ENCODE measurements at regions not wholly inside any gene's neighbourhood (a gene's known extent, or its start where the extent isn't known, plus 50 kb on each side); places are given as distances from the start of the nearest gene placed in this dataset.
A peak's percentile ranks its signal among the peaks of the same experiment; 100 is the strongest.

DNA sequence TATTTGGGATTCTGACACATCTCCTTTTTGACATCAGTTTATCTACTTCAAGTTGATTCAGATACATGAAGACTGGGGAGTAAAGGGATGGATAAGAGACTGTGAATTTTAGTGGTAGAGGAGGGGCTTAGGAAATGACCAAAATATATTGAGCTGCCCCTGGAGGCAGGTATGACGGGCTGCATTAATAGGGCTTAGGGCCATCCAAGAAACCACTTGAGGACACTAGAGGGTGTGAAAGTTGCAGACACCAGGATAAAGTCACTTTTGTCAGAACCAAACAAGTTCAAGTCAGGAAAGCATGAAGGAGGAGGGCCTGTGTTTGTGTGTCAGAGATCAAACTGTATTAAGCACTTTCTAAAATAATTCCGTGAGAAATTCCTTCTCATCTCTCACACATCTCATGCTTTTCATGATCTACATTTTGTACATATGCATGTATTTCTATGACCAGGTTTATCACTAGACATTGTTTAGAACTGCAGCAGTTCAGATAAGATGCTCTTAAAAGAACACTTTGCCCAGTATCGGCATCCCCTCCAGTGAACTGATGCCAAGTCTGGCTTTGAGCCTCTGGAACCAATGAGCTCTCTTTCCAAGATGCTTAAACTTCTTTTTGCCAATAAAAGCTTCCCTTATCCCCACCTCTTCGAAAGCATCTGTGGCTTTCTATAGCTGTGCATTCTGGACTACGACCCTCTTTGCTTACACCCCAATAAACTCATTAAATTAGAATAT, 136.9 kb downstream of the SLC38A1 start:
- no peak overlapping the region for H3K4me3 ChIP-seq (ENCODE audit: low read depth, low read length)
- no peak for DNase-seq (ENCODE audit: low read depth)
- TF ChIP-seq, protein P1, sequence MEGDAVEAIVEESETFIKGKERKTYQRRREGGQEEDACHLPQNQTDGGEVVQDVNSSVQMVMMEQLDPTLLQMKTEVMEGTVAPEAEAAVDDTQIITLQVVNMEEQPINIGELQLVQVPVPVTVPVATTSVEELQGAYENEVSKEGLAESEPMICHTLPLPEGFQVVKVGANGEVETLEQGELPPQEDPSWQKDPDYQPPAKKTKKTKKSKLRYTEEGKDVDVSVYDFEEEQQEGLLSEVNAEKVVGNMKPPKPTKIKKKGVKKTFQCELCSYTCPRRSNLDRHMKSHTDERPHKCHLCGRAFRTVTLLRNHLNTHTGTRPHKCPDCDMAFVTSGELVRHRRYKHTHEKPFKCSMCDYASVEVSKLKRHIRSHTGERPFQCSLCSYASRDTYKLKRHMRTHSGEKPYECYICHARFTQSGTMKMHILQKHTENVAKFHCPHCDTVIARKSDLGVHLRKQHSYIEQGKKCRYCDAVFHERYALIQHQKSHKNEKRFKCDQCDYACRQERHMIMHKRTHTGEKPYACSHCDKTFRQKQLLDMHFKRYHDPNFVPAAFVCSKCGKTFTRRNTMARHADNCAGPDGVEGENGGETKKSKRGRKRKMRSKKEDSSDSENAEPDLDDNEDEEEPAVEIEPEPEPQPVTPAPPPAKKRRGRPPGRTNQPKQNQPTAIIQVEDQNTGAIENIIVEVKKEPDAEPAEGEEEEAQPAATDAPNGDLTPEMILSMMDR (conservative IDR thresholded peaks at IDR 0.05; ENCODE audit: low read depth, low read length): peak; percentile 32

DNA sequence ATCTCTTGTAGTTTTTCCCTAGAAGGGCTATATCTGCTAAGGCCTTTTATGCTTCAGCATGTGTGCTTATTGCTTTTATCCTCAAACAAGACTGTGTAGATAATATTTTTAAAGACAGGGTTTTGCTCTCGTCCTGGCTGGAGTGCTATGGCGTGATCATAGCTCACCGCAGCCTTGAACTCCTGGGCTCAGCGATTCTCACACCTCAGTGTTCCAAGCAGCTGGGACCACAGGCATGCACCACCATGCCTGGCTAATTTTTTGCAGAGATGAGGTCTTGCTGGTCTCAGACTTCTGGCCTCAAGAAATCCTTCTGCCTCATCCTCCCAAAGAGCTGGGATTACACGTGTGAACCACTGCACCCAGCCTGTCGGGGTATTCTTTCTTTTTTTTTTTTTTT, 137.3 kb upstream of the SCAF11 start:
- DNase-seq (ENCODE audit: low read depth): no peak
- no peak overlapping the region for H3K4me3 ChIP-seq (ENCODE audit: low read depth, low read length)
- TF ChIP-seq, protein P1 (conservative IDR thresholded peaks at IDR 0.05; ENCODE audit: low read depth, low read length): no peak

DNA sequence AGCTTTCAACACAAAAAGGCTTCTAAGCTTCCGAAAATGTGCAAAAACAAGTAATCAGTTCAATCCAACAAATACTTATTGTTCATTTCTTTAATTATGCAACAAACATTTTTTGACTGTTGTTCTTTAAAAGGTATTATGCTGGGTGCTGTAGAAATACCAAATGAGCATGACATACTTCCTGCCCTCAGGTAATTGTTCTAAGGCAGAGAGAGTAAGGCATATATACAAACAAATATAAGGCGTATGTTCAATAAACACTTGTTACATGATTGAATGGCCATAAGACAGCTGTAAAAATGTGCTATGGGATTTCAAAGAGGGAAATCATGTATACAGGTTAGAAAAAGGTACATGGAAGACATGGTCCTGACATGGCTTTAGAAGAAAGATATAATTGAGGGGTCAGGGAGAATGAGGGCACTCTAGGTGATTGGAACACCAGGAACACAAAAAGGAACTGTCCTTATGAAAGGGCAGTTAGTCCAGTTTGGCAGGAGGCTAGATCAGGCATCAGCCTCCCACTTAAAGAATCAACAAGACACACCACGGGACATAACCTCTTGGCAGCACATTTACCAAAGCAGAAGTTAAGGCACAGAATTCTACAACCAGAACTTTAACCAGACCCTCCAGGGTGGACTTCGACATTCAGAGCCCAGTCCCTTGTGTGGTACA, 135.8 kb upstream of the SCAF11 start:
- no peak overlapping the region for H3K4me3 ChIP-seq (ENCODE audit: low read depth, low read length)
- TF ChIP-seq, protein P1 (conservative IDR thresholded peaks at IDR 0.05; ENCODE audit: low read depth, low read length): no peak
- no peak for DNase-seq (ENCODE audit: low read depth)

DNA sequence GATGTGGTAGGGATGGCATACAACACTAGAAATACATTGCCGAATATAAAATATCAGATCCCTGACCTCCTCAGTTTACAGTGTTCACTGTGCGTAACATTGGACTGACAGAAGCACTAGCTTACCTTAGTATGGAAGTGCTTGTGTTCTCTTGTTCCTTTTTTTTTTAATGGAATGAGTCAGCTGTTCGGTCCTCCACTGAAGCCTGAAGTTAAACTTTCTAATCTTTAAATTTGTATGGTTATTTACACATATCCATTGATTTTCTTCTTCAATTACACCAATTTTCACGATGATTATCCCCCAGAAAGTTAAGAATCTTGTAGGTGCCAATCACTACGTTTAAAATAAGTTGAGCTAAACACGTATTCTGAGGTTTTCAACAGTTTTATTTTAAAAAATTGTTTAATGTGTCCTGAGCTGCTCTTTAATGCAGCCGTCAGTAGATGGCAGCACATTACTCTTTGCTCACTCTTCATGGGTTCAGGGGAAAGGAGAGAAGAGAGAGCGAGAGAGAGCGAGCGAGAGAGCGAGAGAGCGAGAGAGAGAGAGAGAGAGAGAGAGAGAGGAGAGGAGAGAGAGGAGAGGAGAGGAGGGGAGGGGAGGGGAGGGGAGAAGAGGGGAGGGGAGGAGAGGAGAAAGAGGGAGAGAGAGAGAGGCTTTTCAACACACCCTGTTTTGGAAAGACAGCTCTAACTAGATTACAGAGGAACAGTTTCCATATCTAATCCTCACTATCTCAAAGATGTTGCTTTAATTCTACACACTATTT, 134.7 kb upstream of the SCAF11 start:
- H3K4me3 ChIP-seq (ENCODE audit: low read depth, low read length): peak overlapping the region; percentile 34
- TF ChIP-seq, protein P1 (conservative IDR thresholded peaks at IDR 0.05; ENCODE audit: low read depth, low read length): peak; percentile 76
- peak; percentile 93 for DNase-seq (ENCODE audit: low read depth)

DNA sequence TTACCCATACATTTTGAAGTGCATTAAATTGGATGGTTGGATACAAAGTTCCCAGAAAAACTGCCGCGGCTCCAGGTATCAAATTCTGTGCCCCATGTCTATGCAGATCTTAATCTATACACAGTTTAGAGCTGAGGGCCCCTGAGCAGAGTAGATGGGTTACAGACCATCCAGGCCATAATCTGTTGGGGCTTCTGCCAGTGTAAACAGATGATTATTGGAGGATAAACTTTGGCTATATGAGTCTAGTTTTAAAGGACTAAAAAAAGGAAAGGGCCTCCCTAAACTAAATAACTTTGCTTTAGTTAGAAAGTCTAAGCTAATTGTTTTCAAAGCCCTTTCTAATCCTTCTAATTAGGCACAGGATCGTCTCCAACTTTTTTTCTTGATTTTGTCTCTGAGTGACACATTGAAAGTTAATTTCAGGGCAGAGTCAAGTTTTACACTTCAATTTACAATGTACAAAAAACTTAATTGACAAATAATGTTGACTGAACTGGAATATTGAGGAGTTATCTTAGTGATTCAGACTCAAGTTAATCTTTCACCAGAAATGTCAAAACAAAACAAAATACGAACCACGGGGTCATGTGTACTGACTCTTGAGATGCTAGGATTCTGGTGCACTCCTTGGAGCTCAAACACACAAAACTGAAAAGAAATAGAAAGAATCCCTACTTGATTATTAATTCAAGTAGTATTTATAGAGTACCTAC, 133.9 kb upstream of the SCAF11 start:
- TF ChIP-seq, protein P1 (conservative IDR thresholded peaks at IDR 0.05; ENCODE audit: low read depth, low read length): no peak
- no peak overlapping the region for H3K4me3 ChIP-seq (ENCODE audit: low read depth, low read length)
- DNase-seq (ENCODE audit: low read depth): peak; percentile 34

DNA sequence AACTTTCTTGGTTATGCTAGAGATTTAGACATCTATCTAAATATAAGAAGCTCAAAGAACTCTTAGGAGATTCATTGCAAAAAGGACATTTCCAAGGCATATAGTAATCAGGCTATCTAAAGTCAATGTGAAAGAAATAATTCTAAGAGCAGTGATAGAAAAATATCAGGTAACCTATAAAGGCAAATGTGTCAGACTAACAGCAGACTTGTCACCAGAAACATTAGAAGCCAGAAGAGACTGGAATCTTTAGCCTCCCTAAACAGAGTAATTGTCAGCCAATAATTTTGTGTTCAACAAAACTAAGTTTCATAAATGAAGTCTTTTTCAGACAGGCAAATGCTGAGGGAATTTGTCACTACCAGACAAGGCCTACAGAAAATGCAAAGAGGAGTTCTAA, 122.0 kb upstream of the SCAF11 start:
- DNase-seq (ENCODE audit: low read depth): no peak
- H3K4me3 ChIP-seq (ENCODE audit: low read depth, low read length): no peak overlapping the region
- TF ChIP-seq, protein P1 (conservative IDR thresholded peaks at IDR 0.05; ENCODE audit: low read depth, low read length): no peak
